RWPE2 (cell line): ENCODE measurements at regions not wholly inside any gene's neighbourhood (a gene's known extent, or its start where the extent isn't known, plus 50 kb on each side); places are given as distances from the start of the nearest gene placed in this dataset.
A peak's percentile ranks its signal among the peaks of the same experiment; 100 is the strongest.
"Not testable (repeated sequence)": the region's sequence is repeated elsewhere in the genome, so short reads cannot be mapped to it uniquely, and the experiment has no call there.

Experiments
- ATAC-seq: fragments of 200-7000 bp; cut with Tn5 transposase; 3 replicates; pipeline ENCODE4 v1.9.1; 2021; ENCODE audit warnings: low read depth
- DNase-seq: peaks from one replicate; pipeline ENCODE4 v3.0.0-alpha.2; 2020; ENCODE audit warnings: low spot score
- H3K27ac ChIP-seq: fragments of 450-650 bp; 2 replicates; pipeline ENCODE4 v1.5.1; 2017; ENCODE audit warnings: mild to moderate bottlenecking; ENCODE audit not compliant: poor library complexity, severe bottlenecking
- H3K27me3 ChIP-seq: fragments of 250-450 bp; sonication (Bioruptor Pico); 2 replicates; pipeline ENCODE4 v1.5.1; 2021; ENCODE audit warnings: mild to moderate bottlenecking, moderate library complexity; ENCODE audit not compliant: insufficient read depth, poor library complexity, severe bottlenecking
- H3K36me3 ChIP-seq: fragments of 250-450 bp; sonication (Bioruptor Pico); 2 replicates; pipeline ENCODE4 v1.5.1; 2020; ENCODE audit warnings: low read depth, mild to moderate bottlenecking, moderate library complexity
- H3K4me1 ChIP-seq: fragments of 250-450 bp; sonication (Bioruptor Pico); 2 replicates; pipeline ENCODE4 v1.5.1; 2021; ENCODE audit warnings: mild to moderate bottlenecking, moderate library complexity; ENCODE audit not compliant: insufficient read depth, poor library complexity, severe bottlenecking
- H3K4me3 ChIP-seq: fragments of 250-450 bp; sonication (Bioruptor Pico); 2 replicates; pipeline ENCODE4 v1.5.1; 2021; ENCODE audit warnings: mild to moderate bottlenecking, moderate library complexity; ENCODE audit not compliant: severe bottlenecking
- H3K9me3 ChIP-seq: fragments of 250-450 bp; sonication (Bioruptor Pico); 2 replicates; pipeline ENCODE4 v1.5.1; 2021; ENCODE audit warnings: mild to moderate bottlenecking, moderate library complexity; ENCODE audit not compliant: severe bottlenecking
- CTCF ChIP-seq: fragments of 450-650 bp; IDR thresholded peaks from one replicate; pipeline ENCODE4 v1.5.1; 2017; ENCODE audit warnings: mild to moderate bottlenecking, moderate library complexity; ENCODE audit not compliant: poor library complexity, severe bottlenecking

GRCh38 chr1:761791-762190 is 75.3 kb upstream of the OR4F16 start:
- not testable (repeated sequence) for ATAC-seq, H3K4me1 ChIP-seq, H3K4me3 ChIP-seq, H3K9me3 ChIP-seq, H3K27me3 ChIP-seq, H3K27ac ChIP-seq, DNase-seq, H3K36me3 ChIP-seq

- H3K27ac ChIP-seq, H3K9me3 ChIP-seq, H3K36me3 ChIP-seq, ATAC-seq, DNase-seq, H3K4me1 ChIP-seq, H3K27me3 ChIP-seq, H3K4me3 ChIP-seq: not testable (repeated sequence)
These were observed 85.0 kb upstream of the OR4F16 start for GRCh38 chr1:771449-771848.

GRCh38 chr1:777480-778180 is 91.2 kb upstream of the OR4F16 start:
- H3K27me3 ChIP-seq, ATAC-seq, H3K4me1 ChIP-seq, H3K9me3 ChIP-seq, DNase-seq, H3K36me3 ChIP-seq: not testable (repeated sequence)
- Histone ChIP-seq H3K4me3 (peak overlapping the region; percentile 74), H3K27ac (peak overlapping the region; percentile 57)

GRCh38 chr1:778451-779278 is 92.2 kb upstream of the OR4F16 start:
- not testable (repeated sequence) for H3K9me3 ChIP-seq, H3K4me1 ChIP-seq, H3K36me3 ChIP-seq, H3K27me3 ChIP-seq
- peak; percentile 47 for TF ChIP-seq CTCF
- ATAC-seq (peak; percentile 99), DNase-seq (peak; percentile 99)
- Histone ChIP-seq H3K4me3 (peak overlapping the region; percentile 74), H3K27ac (peak overlapping the region; percentile 57)

- Histone ChIP-seq H3K4me3 (peak overlapping the region; percentile 74), H3K27ac (peak overlapping the region; percentile 57)
- not testable (repeated sequence) for H3K9me3 ChIP-seq, ATAC-seq, H3K4me1 ChIP-seq, H3K36me3 ChIP-seq, DNase-seq, H3K27me3 ChIP-seq
These were observed 93.2 kb upstream of the OR4F16 start for GRCh38 chr1:779621-780020.

GRCh38 chr1:788835-789234 is 102.4 kb upstream of the OR4F16 start:
- no peak for DNase-seq
- Histone ChIP-seq H3K27ac (no peak overlapping the region), H3K27me3 (no peaks in the 10 kb centered on the region), H3K4me3 (no peak overlapping the region), H3K9me3 (no peaks in the 10 kb centered on the region), H3K36me3 (no peaks in the 10 kb centered on the region), H3K4me1 (no peaks in the 10 kb centered on the region)
- no peak for ATAC-seq
- no peak for TF ChIP-seq CTCF

GRCh38 chr1:789606-790005 is 103.2 kb upstream of the OR4F16 start:
- not testable (repeated sequence) for DNase-seq, H3K36me3 ChIP-seq, H3K4me3 ChIP-seq, H3K27me3 ChIP-seq, H3K27ac ChIP-seq, H3K4me1 ChIP-seq, ATAC-seq, H3K9me3 ChIP-seq

GRCh38 chr1:790388-790930 is 104.0 kb upstream of the OR4F16 start:
- not testable (repeated sequence) for ATAC-seq, H3K4me3 ChIP-seq, H3K4me1 ChIP-seq, H3K27me3 ChIP-seq, H3K27ac ChIP-seq, DNase-seq, H3K9me3 ChIP-seq, H3K36me3 ChIP-seq

- ATAC-seq, H3K4me1 ChIP-seq, H3K4me3 ChIP-seq: not testable (repeated sequence)
These were observed 107.9 kb upstream of the OR4F16 start for GRCh38 chr1:794310-794709.

More at GRCh38 chr1:794310-794709, 107.9 kb upstream of the OR4F16 start:
- not testable (repeated sequence) for H3K9me3 ChIP-seq, H3K36me3 ChIP-seq, H3K27me3 ChIP-seq, H3K27ac ChIP-seq, DNase-seq
